GM08714 (cell line): ENCODE measurements at regions not wholly inside any gene's neighbourhood (a gene's known extent, or its start where the extent isn't known, plus 50 kb on each side); places are given as distances from the start of the nearest gene placed in this dataset.
"Not testable (repeated sequence)": the region's sequence is repeated elsewhere in the genome, so short reads cannot be mapped to it uniquely, and the experiment has no call there.

Source experiments
- H3K4me3 ChIP-seq: fragments of 200-500 bp; sonication (Bioruptor generic); 2 replicates; pipeline ENCODE4 v1.5.1; 2014; ENCODE audit warnings: mild to moderate bottlenecking, low read length, inconsistent platforms
- ZNF274 ChIP-seq: IDR thresholded peaks from 2 replicates; pipeline ENCODE4 v1.6.1; 2012; ENCODE audit warnings: mild to moderate bottlenecking, low read depth, low read length

DNA sequence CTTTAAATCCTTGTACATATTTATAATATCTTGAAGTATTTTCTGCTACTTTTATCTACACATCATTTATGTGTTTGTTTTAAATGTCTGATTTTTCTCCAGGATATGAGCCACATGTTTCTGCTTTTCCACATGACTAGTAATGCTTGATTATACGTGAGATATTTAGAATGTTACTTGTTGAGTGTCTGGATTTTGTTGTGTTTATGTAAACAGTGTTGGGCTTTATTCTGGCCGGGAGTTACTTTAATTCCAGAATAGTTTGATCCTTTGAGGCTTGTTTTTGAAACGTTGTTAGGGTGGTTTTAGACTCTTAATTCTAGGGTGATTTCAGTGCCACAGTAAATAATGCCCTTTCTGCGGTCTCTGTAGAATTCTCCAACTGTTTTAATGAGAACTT is 252.9 kb downstream of the BLID start:
- H3K4me3 ChIP-seq, result no peak overlapping the region
- TF ChIP-seq ZNF274, result no peak

DNA sequence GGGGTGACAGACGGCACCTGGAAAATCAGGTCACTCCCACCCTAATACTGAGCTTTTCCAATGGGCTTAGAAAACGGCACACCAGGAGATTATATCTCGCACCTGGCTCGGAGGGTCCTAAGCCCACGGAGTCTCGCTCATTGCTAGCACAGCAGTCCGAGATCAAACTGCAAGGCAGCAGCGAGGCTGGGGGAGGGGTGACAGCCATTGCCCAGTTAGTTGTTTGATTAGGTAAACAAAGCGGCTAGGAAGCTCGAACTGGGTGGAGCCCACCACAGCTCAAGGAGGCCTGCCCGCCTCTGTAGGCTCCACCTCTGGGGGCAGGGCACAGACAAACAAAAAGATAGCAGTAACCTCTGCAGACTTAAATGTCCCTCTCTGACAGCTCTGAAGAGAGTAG is 260.9 kb downstream of the BLID start:
- not testable (repeated sequence) for H3K4me3 ChIP-seq

DNA sequence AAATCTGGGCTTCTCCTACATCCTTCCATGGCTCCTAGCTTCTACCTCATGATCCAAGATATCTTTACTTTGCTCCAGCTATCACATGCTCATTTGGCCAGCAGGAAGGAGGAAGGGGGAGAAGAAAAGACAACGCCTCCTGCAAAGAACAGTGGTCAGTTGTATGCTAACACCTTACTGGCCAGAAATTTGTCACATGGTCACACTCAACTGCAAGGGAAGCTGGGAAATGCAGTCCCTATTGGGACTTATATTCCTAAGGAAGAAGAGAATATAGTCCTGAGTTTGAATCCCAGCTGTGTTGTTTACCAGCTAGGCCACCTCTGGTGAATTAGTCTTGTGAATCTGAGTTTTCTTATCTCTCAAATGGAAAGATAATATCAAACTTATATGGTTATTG is 272.0 kb downstream of the BLID start:
- TF ChIP-seq ZNF274, result no peak

DNA sequence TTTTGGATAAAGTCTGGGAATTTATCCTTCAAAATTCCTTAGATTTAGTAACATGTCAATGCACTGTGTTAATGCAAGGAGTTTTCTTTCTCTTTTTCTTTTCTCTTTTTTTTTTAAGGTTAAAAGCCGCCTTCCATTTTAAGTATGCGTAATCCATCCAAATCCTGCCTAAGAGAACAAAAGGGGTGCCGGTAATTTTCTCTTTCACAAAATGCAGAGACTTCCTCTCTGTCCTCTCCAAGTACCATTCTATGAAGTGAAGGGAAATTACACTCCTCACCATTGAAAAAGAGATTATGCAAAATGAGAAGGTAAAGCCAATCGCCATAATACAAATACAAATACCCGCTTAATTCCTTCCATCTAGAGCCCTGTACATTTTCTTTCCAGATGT is 273.8 kb downstream of the BLID start:
- TF ChIP-seq ZNF274, result no peak
- no peak overlapping the region for H3K4me3 ChIP-seq

More for the DNA sequence above, 272.0 kb downstream of the BLID start:
- H3K4me3 ChIP-seq, result no peak overlapping the region

DNA sequence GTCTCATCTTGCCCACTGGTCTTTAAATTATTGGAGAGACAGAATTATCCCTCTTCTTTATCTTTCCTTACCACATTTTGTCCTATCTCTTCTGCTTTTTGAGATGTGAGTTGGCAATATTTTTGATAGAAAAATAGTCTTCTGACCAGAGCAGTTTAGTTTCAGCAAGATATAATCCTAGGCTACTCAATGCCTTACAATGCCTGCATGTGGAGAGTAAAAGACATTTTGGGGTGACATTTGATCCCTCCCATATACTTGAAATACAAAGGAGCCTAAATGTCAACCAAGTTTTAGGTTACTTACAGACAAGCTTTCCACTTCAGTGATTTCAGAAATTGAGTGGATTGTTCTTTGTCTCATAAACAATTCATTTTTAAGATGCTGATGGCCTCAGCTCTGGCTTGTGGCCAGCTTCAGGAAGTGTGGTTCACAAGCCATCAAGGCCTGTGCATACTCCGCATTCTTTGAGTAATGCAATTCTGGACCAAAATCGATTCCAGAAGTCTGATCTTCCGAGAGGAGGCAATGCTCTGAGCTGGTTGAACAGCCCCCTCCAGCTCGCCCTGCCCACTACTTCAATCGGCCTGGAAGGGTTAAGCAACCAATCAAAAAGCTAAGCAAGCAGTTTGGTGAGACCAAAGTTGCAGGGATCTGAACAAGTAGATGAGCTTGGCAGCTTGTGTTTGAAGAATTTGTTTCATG is 274.4 kb downstream of the BLID start:
- no peak overlapping the region for H3K4me3 ChIP-seq
- TF ChIP-seq ZNF274, result no peak

DNA sequence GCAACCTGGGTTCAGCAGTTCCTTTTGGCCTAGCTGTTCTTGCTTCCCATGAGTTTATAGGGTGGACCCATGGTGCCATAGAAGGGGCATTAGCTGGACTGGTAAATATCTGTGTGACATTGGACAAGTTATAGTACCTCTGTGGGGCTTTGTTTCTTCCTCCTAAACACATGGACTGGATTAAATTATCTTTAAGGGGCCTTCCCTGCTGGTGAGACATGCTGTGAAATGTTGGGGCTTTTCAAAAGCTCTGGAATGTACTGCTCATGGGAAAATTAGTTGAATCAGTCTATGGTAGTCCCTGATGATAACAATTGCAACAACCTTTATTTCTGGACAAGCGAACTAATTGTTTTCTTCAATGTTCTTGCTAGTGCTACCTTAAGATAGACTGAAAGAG is 276.2 kb downstream of the BLID start:
- no peak overlapping the region for H3K4me3 ChIP-seq
- no peak for TF ChIP-seq ZNF274

DNA sequence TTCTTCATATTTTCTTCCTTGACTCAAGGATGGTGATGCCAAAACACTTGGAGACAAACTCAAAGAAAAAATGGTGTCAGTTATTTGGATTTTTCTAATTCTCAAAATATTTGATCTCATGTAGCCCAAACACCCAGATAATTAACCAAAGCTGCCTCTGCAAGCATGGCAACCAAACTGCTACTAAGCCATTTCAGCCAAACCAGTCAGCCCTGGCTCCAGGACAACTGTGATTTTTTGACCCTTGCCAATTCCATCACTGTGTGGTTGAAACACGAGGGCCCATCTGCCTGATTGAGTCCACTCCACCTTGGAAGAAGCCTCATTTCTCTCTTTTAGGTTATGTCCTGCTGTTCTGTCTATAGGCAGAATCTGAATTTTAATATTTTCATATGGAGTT is 277.4 kb downstream of the BLID start:
- H3K4me3 ChIP-seq, result no peak overlapping the region
- no peak for TF ChIP-seq ZNF274

DNA sequence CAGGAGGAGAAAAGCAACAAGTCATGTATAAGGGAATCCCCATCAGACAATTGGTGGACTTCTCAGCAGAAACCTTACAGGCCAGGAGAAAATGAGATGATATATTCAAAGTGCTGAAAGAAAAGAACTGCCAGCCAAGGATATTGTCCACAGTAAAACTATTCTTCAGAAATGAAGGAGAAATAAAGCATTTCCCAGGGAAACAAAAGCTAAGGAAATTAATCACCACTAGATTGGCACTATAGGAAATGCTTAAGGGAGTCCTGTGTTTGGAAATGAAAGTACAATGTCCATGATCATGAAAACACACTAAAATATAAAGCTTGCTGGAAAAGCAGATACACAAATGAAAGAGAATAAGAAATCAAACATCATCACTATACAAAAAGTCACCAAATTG is 282.0 kb downstream of the BLID start:
- no peak for TF ChIP-seq ZNF274
- no peak overlapping the region for H3K4me3 ChIP-seq

DNA sequence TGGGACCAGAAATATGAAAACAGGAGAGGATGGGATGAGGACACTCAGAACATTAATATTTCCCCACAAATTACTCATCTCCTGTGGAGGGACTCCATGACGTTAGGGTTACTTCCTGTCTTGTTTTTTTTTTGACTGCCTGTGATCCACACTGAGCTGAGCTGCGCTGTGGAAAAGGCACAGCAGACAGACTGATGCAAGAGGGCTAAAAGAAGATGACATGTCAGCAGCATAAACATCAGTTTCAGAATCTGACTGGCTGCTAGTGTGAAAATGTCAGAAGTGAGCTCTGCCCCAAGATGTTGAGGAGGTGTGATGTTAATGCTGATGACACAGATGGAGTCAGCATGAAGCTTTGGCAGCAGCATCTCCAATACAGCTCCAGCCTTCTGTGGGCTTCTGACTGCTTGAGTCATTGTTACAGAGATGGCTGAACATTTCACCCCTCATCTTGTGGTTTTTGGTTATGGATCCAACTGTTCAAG is 286.8 kb downstream of the BLID start:
- no peak overlapping the region for H3K4me3 ChIP-seq
- TF ChIP-seq ZNF274, result no peak

DNA sequence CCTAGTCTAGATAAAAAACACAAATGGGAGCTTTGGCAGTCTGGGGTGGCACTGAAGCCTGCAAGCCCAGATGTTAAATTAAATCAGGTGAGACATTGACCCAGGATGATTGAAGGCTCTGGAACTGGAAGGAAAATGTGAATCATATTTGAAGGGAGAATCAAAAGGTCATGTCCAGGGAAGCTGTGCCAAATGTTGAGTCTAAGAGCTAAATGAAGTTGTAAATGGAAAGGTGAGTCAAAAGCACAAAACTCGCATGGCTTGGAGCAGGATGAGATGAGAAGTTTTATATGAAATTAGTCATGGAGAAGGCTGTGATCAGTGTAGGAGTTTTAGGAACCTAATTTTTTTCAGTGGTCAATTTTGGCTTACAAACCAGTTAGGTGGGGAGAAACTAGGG is 301.1 kb downstream of the BLID start:
- TF ChIP-seq ZNF274, result no peak
- no peak overlapping the region for H3K4me3 ChIP-seq

DNA sequence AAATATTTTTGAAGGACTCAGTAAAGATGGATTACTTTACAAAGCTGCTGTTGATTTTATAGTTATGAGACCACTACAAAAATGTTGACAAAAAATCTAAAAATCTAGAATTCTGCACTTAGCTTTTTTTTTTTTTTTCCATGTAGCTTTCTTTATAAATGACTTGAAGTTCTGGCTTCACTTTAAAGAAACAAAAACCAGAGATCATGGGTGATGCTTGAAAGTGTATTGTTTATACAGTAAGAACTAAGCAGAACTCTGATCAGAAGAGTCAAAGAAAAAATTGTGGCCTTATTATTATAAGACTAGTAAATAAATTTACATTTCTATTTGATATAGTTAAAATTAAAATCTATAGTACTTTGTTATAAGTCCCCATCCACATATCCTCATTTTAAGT is 301.7 kb downstream of the BLID start:
- no peak for TF ChIP-seq ZNF274
- H3K4me3 ChIP-seq, result no peak overlapping the region

DNA sequence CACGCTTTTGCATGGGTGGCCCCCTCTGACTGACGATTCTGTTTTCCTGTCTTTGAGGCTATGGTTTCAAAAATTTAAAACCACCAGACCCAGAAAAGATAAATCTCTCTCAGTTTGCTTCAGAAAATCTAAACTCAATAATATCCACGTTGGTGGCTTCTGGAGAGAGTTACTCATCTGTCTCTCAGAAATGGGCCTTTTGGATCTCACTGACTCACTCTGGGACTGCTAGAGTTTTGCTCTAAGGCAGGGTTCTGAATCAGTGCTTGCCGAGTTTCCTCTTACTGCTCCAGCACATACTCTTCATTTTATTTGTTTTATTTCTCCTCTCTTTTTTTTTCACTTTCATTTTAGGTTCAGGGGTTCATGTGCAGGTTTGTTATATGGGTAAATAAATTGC is 305.7 kb downstream of the BLID start:
- no peak for TF ChIP-seq ZNF274
- H3K4me3 ChIP-seq, result no peak overlapping the region

DNA sequence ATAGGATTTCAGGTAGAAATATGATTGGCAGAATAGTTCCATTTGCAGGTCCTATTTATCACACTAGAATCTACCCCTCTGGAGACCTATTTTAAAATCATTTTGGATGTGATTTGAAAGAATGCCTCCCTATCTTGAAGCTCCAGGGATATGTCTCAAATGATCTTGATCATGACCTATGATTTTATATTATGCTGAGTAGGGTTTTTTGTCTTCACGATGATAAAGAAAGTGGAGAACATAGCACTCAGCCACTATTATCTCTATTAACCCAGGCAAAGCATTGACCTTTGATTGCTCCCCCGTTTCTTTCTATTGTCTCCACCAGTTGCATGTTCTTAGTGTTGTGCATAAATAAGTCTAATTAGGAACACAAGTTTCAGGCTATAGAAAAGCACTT is 307.9 kb downstream of the BLID start:
- TF ChIP-seq ZNF274, result no peak
- no peak overlapping the region for H3K4me3 ChIP-seq

DNA sequence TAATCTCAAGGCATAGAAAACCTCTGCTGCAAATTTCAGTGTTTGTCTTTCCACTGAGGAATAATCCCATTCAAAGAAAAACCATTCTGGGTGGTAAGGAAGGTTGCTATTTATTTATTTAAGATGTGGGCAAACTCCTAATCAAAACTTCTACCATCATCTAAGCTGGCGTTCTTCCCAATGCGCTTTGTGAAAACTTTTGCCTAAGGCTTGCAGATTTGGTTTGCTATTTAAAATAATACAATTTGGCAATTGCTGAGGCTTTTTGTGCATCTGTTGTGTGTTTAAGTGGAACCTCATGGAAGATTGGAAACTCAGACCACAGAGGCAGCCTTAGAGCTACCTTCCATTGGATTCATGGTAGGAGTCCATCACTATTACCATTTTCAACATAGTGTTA is 309.0 kb downstream of the BLID start:
- H3K4me3 ChIP-seq, result no peak overlapping the region
- TF ChIP-seq ZNF274, result no peak

DNA sequence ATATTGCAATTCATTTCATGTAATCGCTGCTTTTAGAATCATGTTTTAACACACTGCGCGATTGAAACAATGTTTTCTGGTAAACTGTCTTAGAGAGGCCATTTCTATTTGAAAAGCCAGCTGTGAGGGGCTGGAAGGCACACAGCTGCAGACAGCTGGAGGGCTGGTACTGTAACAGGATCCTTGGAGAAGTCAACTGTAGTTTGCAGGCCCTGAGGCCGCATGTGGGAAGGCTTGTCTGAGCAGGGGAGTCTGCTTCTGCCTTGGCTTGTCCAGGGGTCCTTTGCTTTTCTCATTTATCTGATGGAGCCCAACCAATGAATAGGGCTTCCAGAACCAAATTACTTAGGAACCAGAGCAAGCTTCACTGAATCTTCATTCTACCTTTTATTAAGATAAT is 313.5 kb downstream of the BLID start:
- no peak for TF ChIP-seq ZNF274

DNA sequence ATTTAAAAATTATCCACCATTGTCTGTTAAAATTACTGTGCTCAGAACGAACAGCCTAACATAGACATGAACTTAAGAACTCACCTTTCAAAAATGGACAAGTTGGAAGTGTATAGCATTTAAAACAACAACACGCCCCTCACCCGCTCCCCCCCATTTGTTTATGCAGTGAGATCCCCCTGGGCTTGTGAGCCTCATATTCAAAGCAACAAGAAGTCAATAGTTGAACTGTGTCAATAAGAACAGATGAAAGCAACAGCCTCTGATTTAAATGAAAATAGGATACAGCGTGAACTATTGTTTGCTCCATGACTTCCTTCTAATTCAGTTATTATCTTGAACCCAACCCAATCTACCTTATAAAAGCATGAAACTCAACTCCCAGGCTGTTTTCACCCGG is 314.2 kb downstream of the BLID start:
- no peak overlapping the region for H3K4me3 ChIP-seq

More for the DNA sequence above, 313.5 kb downstream of the BLID start:
- H3K4me3 ChIP-seq, result no peak overlapping the region

More for the DNA sequence above, 314.2 kb downstream of the BLID start:
- TF ChIP-seq ZNF274, result no peak
